ENCODE measurements at regions not wholly inside any gene's neighbourhood (a gene's known extent, or its start where the extent isn't known, plus 50 kb on each side); places are given as distances from the start of the nearest gene placed in this dataset.

- FAIRE-seq, result no peak
- CTCF ChIA-PET (ENCODE audit: partially characterized antibody), result interaction anchor here (0.6 kb wide), 1 partner anchor 1132 kb away, joined by 3 read pairs; no protein-coding TSS in a partner anchor
- TF ChIP-seq NANOG (IDR thresholded peaks at IDR 0.05; ENCODE audit: insufficient read depth, low read depth, low read length, poor library complexity, severe bottlenecking) (no peak), SP4 (IDR thresholded peaks at IDR 0.05; ENCODE audit: low read length) (no peak), NRF1 (IDR thresholded peaks at IDR 0.05; ENCODE audit: low read depth, low read length) (no peak), JUN (IDR thresholded peaks at IDR 0.05; ENCODE audit: low read depth, low read length) (no peak), PHF8 (conservative IDR thresholded peaks at IDR 0.05; ENCODE audit: low read depth, low read length) (no peak), KDM1A (IDR thresholded peaks at IDR 0.05; ENCODE audit: borderline replicate concordance, low read length) (no peak), CBX5 (IDR thresholded peaks at IDR 0.05; ENCODE audit: low read depth, low read length) (no peak), KDM5A (IDR thresholded peaks at IDR 0.05; ENCODE audit: low read length) (no peak), BCL11A (IDR thresholded peaks at IDR 0.05; ENCODE audit: low read depth in 2 of 2, low read length in 2 of 2) (no peak), POLR2AphosphoS5 (IDR thresholded peaks at IDR 0.05; ENCODE audit: low read depth, low read length) (no peak), SRF (IDR thresholded peaks at IDR 0.05; ENCODE audit: low read depth, low read length) (no peak), HDAC6 (IDR thresholded peaks at IDR 0.05; ENCODE audit: low read depth, low read length) (no peak), SIN3A (conservative IDR thresholded peaks at IDR 0.05 in 1 of 2, IDR thresholded peaks at IDR 0.05 in 1 of 2; ENCODE audit: low read depth in 1 of 2, low read length in 2 of 2) (no peak), EGR1 (IDR thresholded peaks at IDR 0.05; ENCODE audit: borderline replicate concordance, low read depth, low read length) (no peak)
- TF ChIP-seq, protein P1, sequence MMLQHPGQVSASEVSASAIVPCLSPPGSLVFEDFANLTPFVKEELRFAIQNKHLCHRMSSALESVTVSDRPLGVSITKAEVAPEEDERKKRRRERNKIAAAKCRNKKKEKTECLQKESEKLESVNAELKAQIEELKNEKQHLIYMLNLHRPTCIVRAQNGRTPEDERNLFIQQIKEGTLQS (IDR thresholded peaks at IDR 0.05; ENCODE audit: insufficient read depth, low read depth, low read length), result no peak
Measured at GRCh38 chr11:80783561-80783960, 1342.7 kb upstream of the TENM4 start.

More at GRCh38 chr11:80783561-80783960, 1342.7 kb upstream of the TENM4 start:
- no peaks in the 10 kb centered on the region for H3K79me1 ChIP-seq (ENCODE audit: low read depth, low read length)
- no peak overlapping the region for H3K18ac ChIP-seq (ENCODE audit: extremely low read depth, low read length)
- no peak overlapping the region for H3K56ac ChIP-seq (replicated peaks; ENCODE audit: insufficient read length, low read depth, low read length)
- no peak overlapping the region for H4K8ac ChIP-seq (ENCODE audit: extremely low read depth, insufficient read depth, low read length)
- no peak overlapping the region for H3K4me3 ChIP-seq (ENCODE audit: extremely low read depth in 1 of 4, insufficient read depth in 2 of 4, low read depth in 3 of 4, low read length in 4 of 4)
- no peaks in the 10 kb centered on the region for H3K9me3 ChIP-seq (ENCODE audit: insufficient read depth in 2 of 2, low read depth in 1 of 2, low read length in 1 of 2)
- no peak for DNase-seq (ENCODE audit: low read depth in 1 of 2, low spot score in 2 of 2)
- no peak overlapping the region for H2BK5ac ChIP-seq (ENCODE audit: low read depth, low read length)
- no peaks in the 10 kb centered on the region for H3K36me3 ChIP-seq (ENCODE audit: control insufficient read depth in 2 of 4, insufficient read depth in 4 of 4, low read length in 3 of 4)
- H2BK120ac ChIP-seq (replicated peaks; ENCODE audit: low read depth, low read length), result no peak overlapping the region
- no peak overlapping the region; a peak in 1 of 7 replicates for H3K9ac ChIP-seq (replicated peaks in 1 of 4; ENCODE audit: extremely low read depth in 1 of 4, low read depth in 3 of 4, low read length in 3 of 4)
- WGBS, 2 experiments (ENCODE audit: extremely low coverage in 1 of 2, insufficient coverage in 1 of 2, insufficient read length in 1 of 2, insufficient replicate concordance in 2 of 2, low coverage in 1 of 2, low lambda C conversion rate in 2 of 2, missing lambda C conversion rate in 1 of 2), result 92% methylated on average over 2 of the region's 2 CpGs; no CpG with 5 or more reads in 1 of the 2 experiments
- H4K20me1 ChIP-seq (replicated peaks in 1 of 2; ENCODE audit: control insufficient read depth in 1 of 2, insufficient read depth in 2 of 2, low read length in 2 of 2), result no peaks in the 10 kb centered on the region
- H2BK15ac ChIP-seq (ENCODE audit: low read length), result no peak overlapping the region
- H4K5ac ChIP-seq (ENCODE audit: insufficient read length, low read depth, low read length), result no peak overlapping the region
- H3K4me1 ChIP-seq (replicated peaks in 1 of 4; ENCODE audit: control insufficient read depth in 3 of 4, insufficient read depth in 4 of 4, low read length in 3 of 4), result peaks cover 2 to 12% (median 6%) of the 10 kb centered on the region in 4 experiments; a peak in 5 of 7 replicates
- no peak overlapping the region for H2BK12ac ChIP-seq (ENCODE audit: low read depth, low read length)
- H2BK20ac ChIP-seq (ENCODE audit: low read length), result no peak overlapping the region
- H3K4me2 ChIP-seq (ENCODE audit: insufficient read depth in 1 of 2, low read depth in 2 of 2, low read length in 2 of 2), result no peak overlapping the region
- no peak overlapping the region for H3K23ac ChIP-seq (ENCODE audit: insufficient read length)
- no peaks in the 10 kb centered on the region for H3K27me3 ChIP-seq (replicated peaks in 1 of 4; ENCODE audit: control insufficient read depth in 3 of 4, extremely low read depth in 1 of 4, insufficient read depth in 3 of 4, low read length in 3 of 4)
- no peak overlapping the region for H2AK5ac ChIP-seq (ENCODE audit: low read depth, low read length)
- H3K4ac ChIP-seq (replicated peaks; ENCODE audit: insufficient read length, low read depth, low read length), result no peak overlapping the region
- H3K27ac ChIP-seq (ENCODE audit: low read depth, low read length), result no peak overlapping the region
- H4K91ac ChIP-seq (replicated peaks; ENCODE audit: insufficient read length, low read length), result no peak overlapping the region
- no peak overlapping the region for H2AFZ ChIP-seq (ENCODE audit: low read length)
- POLR2A ChIA-PET (ENCODE audit: partially characterized antibody), result no interaction called here
- no peak overlapping the region for H3K14ac ChIP-seq (ENCODE audit: insufficient read length)
- H3K23me2 ChIP-seq (ENCODE audit: low read depth, low read length), result no peaks in the 10 kb centered on the region; the same call in 1 of the 2 replicates
- no peaks in the 10 kb centered on the region for H3K79me2 ChIP-seq (ENCODE audit: control insufficient read depth in 1 of 2, insufficient read depth in 2 of 2, low read length in 2 of 2)

Measured in H1 (cell line).